NCI-H82 (cell line): ENCODE measurements at regions not wholly inside any gene's neighbourhood (a gene's known extent, or its start where the extent isn't known, plus 50 kb on each side); places are given as distances from the start of the nearest gene placed in this dataset.

Source experiments
- DNase-seq: peaks from one replicate; lab custom pipeline; 2025; lab: John Stamatoyannopoulos, UW

GRCh38 chr2:74760875-74761630 lies 72.9 kb upstream of the HK2 start:
- DNase-seq = no peak

DNA sequence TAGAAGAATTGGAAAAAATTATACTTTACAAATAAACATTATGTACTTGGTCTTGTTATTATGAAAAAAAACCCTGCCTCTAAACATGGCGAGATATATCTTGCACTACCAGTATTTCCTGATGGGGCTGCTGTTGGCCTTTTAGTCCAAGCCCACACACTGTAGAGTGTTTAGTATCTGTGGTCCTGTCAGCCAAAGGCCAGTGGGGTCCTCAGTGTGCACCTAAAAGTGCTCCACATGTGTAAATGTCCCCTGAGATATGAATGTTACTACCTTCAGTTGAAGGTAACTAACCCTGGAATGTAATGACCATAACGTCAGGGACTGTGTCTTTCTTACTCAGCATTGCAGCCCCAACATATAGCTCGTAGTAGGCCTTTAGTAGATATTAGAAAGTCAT lies 71.1 kb upstream of the HK2 start:
- DNase-seq = peak; percentile 44

DNA sequence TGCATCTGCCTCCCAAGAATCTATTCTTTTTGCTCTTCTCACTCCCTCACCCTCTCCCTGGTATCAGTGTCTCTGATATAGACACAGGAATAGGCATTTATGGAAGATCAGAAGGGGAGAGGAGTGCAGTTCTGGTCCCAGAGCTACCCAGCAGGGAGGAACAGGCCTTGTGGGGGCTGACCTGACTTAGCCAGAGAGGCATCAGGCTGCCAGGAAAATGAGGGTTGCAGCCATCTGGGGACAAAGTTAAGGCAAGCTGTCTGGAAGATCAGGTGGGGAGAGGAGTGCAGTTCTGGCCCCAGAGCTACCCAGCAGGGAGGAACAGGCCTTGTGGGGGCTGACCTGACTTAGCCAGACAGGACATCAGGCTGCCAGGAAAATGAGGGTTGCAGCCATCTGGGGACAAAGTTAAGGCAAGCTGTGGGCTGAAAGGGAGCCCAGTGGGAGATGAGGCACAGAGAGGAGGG lies 69.9 kb upstream of the HK2 start:
- peak; percentile 70 for DNase-seq

GRCh38 chr2:74764429-74765272 lies 69.3 kb upstream of the HK2 start:
- DNase-seq = no peak

- no peak for DNase-seq
These were observed 67.1 kb upstream of the HK2 start for GRCh38 chr2:74766780-74767179.

DNA sequence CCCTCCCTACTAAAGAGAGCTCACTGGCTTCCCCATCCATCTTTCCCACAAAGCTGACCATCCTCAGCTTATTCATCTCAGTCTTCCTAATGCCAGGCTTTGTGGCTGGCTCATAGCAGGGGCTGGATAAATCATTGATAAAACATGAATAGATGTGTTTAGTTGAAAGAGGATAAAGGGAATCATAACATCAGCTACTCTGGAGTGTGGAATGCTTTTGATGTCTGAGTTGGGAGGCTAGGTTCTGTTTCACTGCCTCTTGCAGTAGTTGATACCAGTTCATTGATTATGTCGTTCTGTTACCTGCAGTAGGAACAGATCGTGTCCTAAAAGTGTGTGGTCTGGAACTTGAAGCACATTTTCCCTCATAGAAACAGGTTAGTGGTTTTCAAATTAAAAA lies 66.3 kb upstream of the HK2 start:
- DNase-seq = no peak

DNA sequence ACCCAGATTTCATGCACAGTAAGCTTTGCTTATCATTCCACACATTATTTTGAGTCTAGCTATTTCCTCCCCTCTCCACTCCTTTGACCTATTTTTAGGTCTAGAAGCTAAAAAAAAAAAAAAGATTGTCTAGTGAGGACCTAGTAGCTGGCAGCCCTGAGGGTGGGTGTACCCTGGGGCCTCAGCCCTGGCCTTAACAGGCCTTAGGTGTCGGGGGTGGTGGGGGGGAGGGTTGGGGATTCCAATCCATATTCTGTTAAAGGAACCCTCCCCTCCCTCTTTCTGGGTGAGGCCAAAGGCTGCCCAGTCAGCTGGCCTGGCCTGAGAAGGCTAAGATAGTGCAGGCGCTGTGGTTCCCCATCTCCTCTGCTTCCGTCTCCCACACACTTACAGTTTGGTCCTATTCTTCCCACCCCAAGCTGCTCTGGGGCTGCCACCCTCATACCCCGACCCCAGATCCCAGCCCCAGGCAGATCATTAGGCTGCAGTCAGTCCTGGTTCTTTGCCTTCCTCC lies 65.5 kb upstream of the HK2 start:
- no peak for DNase-seq

DNA sequence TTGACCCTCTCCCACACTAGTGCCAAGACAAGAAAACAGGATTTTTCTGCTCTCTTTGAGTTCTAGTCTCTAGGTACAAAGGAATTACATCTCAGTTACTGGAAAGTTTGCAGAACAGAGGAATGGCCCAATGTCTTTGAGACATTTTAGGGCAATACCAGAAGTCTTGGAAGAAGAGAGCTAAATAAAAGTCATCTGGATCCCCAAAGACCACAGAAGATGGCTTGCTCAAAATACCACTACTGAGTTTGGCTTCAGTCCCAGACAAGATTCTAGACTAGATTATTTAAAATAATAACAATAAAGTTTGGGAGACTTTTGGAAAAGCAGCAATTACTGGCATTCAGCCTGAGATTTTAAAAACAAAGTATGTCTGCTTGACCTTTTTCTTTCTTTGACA lies 61.9 kb upstream of the HK2 start:
- no peak for DNase-seq

- DNase-seq = peak; percentile 64
These were observed 56.6 kb upstream of the HK2 start for GRCh38 chr2:74777161-74777900.

DNA sequence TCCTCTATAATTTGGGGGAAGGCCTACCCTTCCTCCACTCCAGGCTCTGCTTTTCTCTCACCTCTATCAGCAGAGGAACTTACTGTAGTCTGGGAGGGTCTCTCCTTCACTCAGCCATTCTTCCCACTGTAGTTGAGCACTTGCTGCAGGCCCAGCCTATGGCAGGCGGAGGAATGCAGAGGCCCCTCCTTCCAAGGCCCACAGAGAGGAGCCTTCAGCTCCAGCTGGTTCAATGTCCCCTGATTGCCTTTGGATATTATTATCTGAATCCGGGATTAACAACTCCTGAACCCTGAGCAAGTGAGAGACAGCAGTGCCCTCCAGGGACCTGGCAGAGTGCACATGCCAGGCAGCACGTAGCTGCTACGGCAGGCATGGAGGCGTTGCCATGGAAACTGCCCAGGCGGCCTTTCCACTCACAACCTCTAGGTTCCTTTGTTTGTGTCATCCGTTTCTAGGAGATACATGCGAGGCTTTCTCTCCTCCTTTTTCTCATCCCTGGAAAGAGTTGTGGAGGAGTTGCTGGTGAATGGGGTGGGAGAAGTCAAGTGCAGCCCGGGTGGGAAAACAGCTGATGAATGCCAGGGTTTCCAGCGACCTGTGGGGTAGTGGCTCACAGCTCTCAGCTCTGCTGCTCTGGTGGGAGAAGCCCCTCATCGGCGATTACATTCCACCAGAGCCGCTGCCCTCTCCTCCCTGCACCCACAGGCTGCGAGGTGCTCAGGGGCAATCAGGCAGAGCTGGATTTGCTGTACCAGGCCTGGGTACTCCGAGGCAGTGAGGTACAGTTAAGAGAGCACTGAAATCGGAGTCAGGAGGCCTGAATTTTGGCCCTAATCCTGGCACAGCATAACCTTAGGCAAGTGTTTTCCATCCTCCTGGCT lies 55.3 kb upstream of the HK2 start:
- DNase-seq = peak; percentile 96

GRCh38 chr2:74779265-74779558 lies 54.7 kb upstream of the HK2 start:
- peak; percentile 9 for DNase-seq

- no peak for DNase-seq
These were observed 54.3 kb upstream of the HK2 start for GRCh38 chr2:74779587-74780135.
